Hepatocyte (in vitro differentiated cells): ENCODE measurements at regions not wholly inside any gene's neighbourhood (a gene's known extent, or its start where the extent isn't known, plus 50 kb on each side); places are given as distances from the start of the nearest gene placed in this dataset.

Experiments used
- DNase-seq: peaks from one replicate; pipeline ENCODE4 v3.0.0-alpha.2; 2016; ENCODE audit warnings: low spot score
- H2AFZ ChIP-seq: fragments of 200-600 bp; sonication (generic); 2 replicates; pipeline ENCODE4 v1.6.0; 2016; ENCODE audit warnings: antibody characterized with exemption, mild to moderate bottlenecking
- H3K27ac ChIP-seq: fragments of 200-600 bp; sonication (generic); 2 replicates; pipeline ENCODE4 v1.5.1; 2016; ENCODE audit warnings: mild to moderate bottlenecking
- H3K27me3 ChIP-seq: fragments of 200-600 bp; sonication (generic); 2 replicates; pipeline ENCODE4 v1.6.1; 2016
- H3K36me3 ChIP-seq: fragments of 200-600 bp; sonication (generic); replicated peaks from 2 replicates; pipeline ENCODE4 v1.5.1; 2016; ENCODE audit warnings: low read depth; ENCODE audit not compliant: insufficient read depth
- H3K4me1 ChIP-seq: fragments of 200-600 bp; sonication (generic); 2 replicates; pipeline ENCODE4 v1.5.1; 2016; ENCODE audit warnings: mild to moderate bottlenecking, moderate library complexity; ENCODE audit not compliant: insufficient read depth
- H3K4me2 ChIP-seq: fragments of 200-600 bp; sonication (generic); 2 replicates; pipeline ENCODE4 v1.6.0; 2016
- H3K4me3 ChIP-seq: fragments of 200-600 bp; sonication (generic); 2 replicates; pipeline ENCODE4 v1.5.1; 2016; ENCODE audit warnings: mild to moderate bottlenecking
- H3K79me2 ChIP-seq: fragments of 200-600 bp; sonication (generic); 2 replicates; pipeline ENCODE4 v1.6.0; 2017; ENCODE audit warnings: mild to moderate bottlenecking
- H3K9me2 ChIP-seq: fragments of 200-600 bp; sonication (generic); replicated peaks from 2 replicates; pipeline ENCODE4 v1.6.0; 2017; ENCODE audit warnings: mild to moderate bottlenecking; ENCODE audit not compliant: insufficient read depth
- H3K9me3 ChIP-seq: fragments of 200-600 bp; sonication (generic); 2 replicates; pipeline ENCODE4 v1.5.1; 2016; ENCODE audit warnings: low read depth, mild to moderate bottlenecking
- H4K20me1 ChIP-seq: fragments of 200-600 bp; sonication (generic); 2 replicates; pipeline ENCODE4 v1.6.0; 2016; ENCODE audit warnings: mild to moderate bottlenecking; ENCODE audit not compliant: insufficient read depth, poor library complexity, severe bottlenecking
- EZH2 ChIP-seq: fragments of 200-600 bp; sonication (generic); IDR thresholded peaks from 2 replicates; pipeline ENCODE4 v1.6.1; 2016; ENCODE audit warnings: antibody characterized with exemption, mild to moderate bottlenecking, borderline replicate concordance
- EZH2phosphoT487 ChIP-seq: fragments of 200-600 bp; sonication (generic); IDR thresholded peaks from one replicate; pipeline ENCODE4 v1.6.1; 2018; ENCODE audit warnings: antibody characterized with exemption, mild to moderate bottlenecking, low read depth, moderate library complexity; ENCODE audit not compliant: unreplicated experiment, severe bottlenecking
- WGBS: methylation state at CpG from one replicate; pipeline ENCODE4 v1.1.6; 2016; ENCODE audit warnings: low lambda C conversion rate; ENCODE audit errors: missing lambda C conversion rate; 5-methylcytosine and 5-hydroxymethylcytosine counted together
- TF ChIP-seq, protein P1 (sequence below): fragments of 200-600 bp; sonication (generic); IDR thresholded peaks from 2 replicates; pipeline ENCODE4 v1.5.1; 2016; ENCODE audit warnings: antibody characterized with exemption, mild to moderate bottlenecking; ENCODE audit not compliant: poor library complexity

GRCh38 chr2:60357996-60358395, 195.5 kb downstream of the BCL11A start:
- H3K79me2 ChIP-seq: no peaks in the 10 kb centered on the region

GRCh38 chr2:60356346-60356745, 197.1 kb downstream of the BCL11A start:
- Histone ChIP-seq H2AFZ (no peak overlapping the region), H3K36me3 (no peaks in the 10 kb centered on the region), H3K9me2 (no peaks in the 10 kb centered on the region), H3K4me1 (peaks cover 7% of the 10 kb centered on the region), H3K79me2 (no peaks in the 10 kb centered on the region), H4K20me1 (no peaks in the 10 kb centered on the region), H3K4me2 (no peak overlapping the region), H3K27ac (no peak overlapping the region), H3K9me3 (no peaks in the 10 kb centered on the region), H3K4me3 (no peak overlapping the region), H3K27me3 (no peaks in the 10 kb centered on the region)
- TF ChIP-seq, protein P1, sequence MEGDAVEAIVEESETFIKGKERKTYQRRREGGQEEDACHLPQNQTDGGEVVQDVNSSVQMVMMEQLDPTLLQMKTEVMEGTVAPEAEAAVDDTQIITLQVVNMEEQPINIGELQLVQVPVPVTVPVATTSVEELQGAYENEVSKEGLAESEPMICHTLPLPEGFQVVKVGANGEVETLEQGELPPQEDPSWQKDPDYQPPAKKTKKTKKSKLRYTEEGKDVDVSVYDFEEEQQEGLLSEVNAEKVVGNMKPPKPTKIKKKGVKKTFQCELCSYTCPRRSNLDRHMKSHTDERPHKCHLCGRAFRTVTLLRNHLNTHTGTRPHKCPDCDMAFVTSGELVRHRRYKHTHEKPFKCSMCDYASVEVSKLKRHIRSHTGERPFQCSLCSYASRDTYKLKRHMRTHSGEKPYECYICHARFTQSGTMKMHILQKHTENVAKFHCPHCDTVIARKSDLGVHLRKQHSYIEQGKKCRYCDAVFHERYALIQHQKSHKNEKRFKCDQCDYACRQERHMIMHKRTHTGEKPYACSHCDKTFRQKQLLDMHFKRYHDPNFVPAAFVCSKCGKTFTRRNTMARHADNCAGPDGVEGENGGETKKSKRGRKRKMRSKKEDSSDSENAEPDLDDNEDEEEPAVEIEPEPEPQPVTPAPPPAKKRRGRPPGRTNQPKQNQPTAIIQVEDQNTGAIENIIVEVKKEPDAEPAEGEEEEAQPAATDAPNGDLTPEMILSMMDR: no peak
- TF ChIP-seq EZH2 (no peak), EZH2phosphoT487 (no peak)
- DNase-seq: no peak
- WGBS: 93% methylated on average over 5 of the region's 5 CpGs

More at GRCh38 chr2:60357996-60358395, 195.5 kb downstream of the BCL11A start:
- 55% methylated on average over 6 of the region's 6 CpGs for WGBS
- Histone ChIP-seq H3K9me2 (no peaks in the 10 kb centered on the region), H3K36me3 (no peaks in the 10 kb centered on the region), H3K4me1 (peaks cover 7% of the 10 kb centered on the region), H3K9me3 (no peaks in the 10 kb centered on the region), H4K20me1 (no peaks in the 10 kb centered on the region), H2AFZ (no peak overlapping the region), H3K27ac (no peak overlapping the region), H3K4me3 (no peak overlapping the region), H3K4me2 (no peak overlapping the region), H3K27me3 (no peaks in the 10 kb centered on the region)
- no peak for DNase-seq
- TF ChIP-seq, protein P1: no peak
- TF ChIP-seq EZH2phosphoT487 (no peak), EZH2 (no peak)

DNA sequence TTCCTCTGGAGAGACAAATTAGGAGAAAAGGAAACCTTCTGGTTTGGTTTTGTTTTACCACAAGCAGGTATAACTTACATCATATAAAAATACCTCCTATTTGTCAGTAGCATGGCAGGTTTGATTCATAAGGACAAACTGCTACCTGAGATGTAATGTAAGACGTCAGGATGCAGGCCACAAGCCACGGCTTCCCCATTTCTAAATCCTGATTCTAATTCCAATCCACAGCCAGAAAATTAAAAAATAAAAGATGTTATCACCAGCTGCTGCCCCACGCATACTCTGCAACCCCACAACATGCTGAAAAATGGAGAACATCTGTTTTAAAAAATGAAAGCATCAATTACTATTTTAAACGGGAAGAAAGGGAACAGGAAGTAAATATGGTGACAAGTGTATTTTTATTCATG, 197.6 kb downstream of the BCL11A start:
- no peak for DNase-seq
- TF ChIP-seq EZH2: no peak
- TF ChIP-seq, protein P1: no peak
- no peak for TF ChIP-seq EZH2phosphoT487
- Histone ChIP-seq H3K36me3 (no peaks in the 10 kb centered on the region), H3K79me2 (no peaks in the 10 kb centered on the region), H2AFZ (no peak overlapping the region), H3K4me2 (no peak overlapping the region), H3K27ac (no peak overlapping the region), H4K20me1 (no peaks in the 10 kb centered on the region), H3K4me1 (peaks cover 7% of the 10 kb centered on the region), H3K9me3 (no peaks in the 10 kb centered on the region), H3K27me3 (no peaks in the 10 kb centered on the region), H3K9me2 (no peaks in the 10 kb centered on the region), H3K4me3 (no peak overlapping the region)
- WGBS: 79% methylated on average over 4 of the region's 4 CpGs

DNA sequence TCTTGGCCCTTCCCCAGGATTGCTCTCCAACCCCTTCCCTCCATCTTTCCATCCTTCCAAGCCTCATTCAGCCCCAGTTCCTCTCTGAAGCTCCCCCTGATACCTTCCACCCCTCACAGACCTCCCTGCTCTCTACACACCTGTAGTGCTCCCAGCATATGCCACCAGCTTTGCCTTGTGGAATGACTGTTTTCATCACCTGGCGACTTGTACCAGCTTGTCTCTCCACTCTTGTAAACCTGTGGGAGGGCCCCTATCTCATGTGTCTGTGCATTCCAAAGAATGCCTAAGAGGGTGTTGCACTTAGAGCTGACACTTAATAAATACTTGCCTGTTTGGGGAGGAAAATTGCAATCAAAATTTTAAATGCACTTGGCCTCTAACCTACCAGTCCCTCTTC, 198.7 kb downstream of the BCL11A start:
- Histone ChIP-seq H3K79me2 (no peaks in the 10 kb centered on the region), H3K9me3 (no peaks in the 10 kb centered on the region), H3K36me3 (no peaks in the 10 kb centered on the region), H3K4me1 (peaks cover 7% of the 10 kb centered on the region), H3K4me2 (no peak overlapping the region), H3K4me3 (no peak overlapping the region), H4K20me1 (no peaks in the 10 kb centered on the region), H3K27ac (no peak overlapping the region), H3K9me2 (no peaks in the 10 kb centered on the region), H2AFZ (no peak overlapping the region), H3K27me3 (no peaks in the 10 kb centered on the region)
- DNase-seq: no peak
- 47% methylated on average over 1 of the region's 1 CpG for WGBS
- TF ChIP-seq, protein P1: no peak
- no peak for TF ChIP-seq EZH2phosphoT487
- TF ChIP-seq EZH2: no peak
